Heart left ventricle (tissue), 16 donors: ENCODE measurements at regions not wholly inside any gene's neighbourhood (a gene's known extent, or its start where the extent isn't known, plus 50 kb on each side); places are given as distances from the start of the nearest gene placed in this dataset.

ENCODE experiments used
- ATAC-seq, 4 donors: fragments of 200-7000 bp; cut with Tn5 transposase; one replicate each; pipeline ENCODE4 v1.9.1; 2020 to 2022; ENCODE audit warnings: moderate library complexity in 4 of 4, mild to moderate bottlenecking in 3 of 4, moderate number of reproducible peaks in 1 of 4
- DNase-seq, 5 donors: peaks; one replicate each; pipeline ENCODE4 v3.0.0-alpha.2; 2020
- H3K27ac ChIP-seq, 12 donors: fragments of 200-600 bp; sonication (generic) in 4 of 12; one replicate each; pipeline versions ENCODE4 v1.5.0 to v1.8.0; 2016 to 2022; ENCODE audit warnings: mild to moderate bottlenecking in 2 of 12
- H3K27me3 ChIP-seq, 9 donors: fragments of 200-600 bp; sonication (generic) in 2 of 9; one replicate each; pipeline versions ENCODE4 v1.5.1 to v1.8.0; 2016 to 2022; ENCODE audit warnings: mild to moderate bottlenecking in 3 of 9
- H3K36me3 ChIP-seq, 9 donors: fragments of 200-600 bp; sonication (generic) in 2 of 9; one replicate each; pipeline versions ENCODE4 v1.5.0 to v1.8.0; 2018 to 2022; ENCODE audit warnings: mild to moderate bottlenecking in 2 of 9
- H3K4me1 ChIP-seq, 12 donors: fragments of 200-600 bp; sonication (generic) in 4 of 12; one replicate each; pipeline versions ENCODE4 v1.5.0 to v1.8.0; 2016 to 2022; ENCODE audit warnings: mild to moderate bottlenecking in 3 of 12
- H3K4me3 ChIP-seq, 12 donors: fragments of 200-600 bp; sonication (generic) in 4 of 12; one replicate each; pipeline versions ENCODE4 v1.5.0 to v1.8.0; 2017 to 2022; ENCODE audit warnings: mild to moderate bottlenecking in 9 of 12, moderate library complexity in 4 of 12
- H3K9me3 ChIP-seq, 12 donors: fragments of 200-600 bp; sonication (generic) in 4 of 12; one replicate each; pipeline versions ENCODE4 v1.5.0 to v1.8.0; 2016 to 2022; ENCODE audit warnings: mild to moderate bottlenecking in 1 of 12
- POLR2A ChIP-seq, 2 donors: fragments of 450-650 bp; IDR thresholded peaks; one replicate each; pipeline ENCODE4 v1.6.1; 2017; ENCODE audit warnings: antibody characterized with exemption in 2 of 2, mild to moderate bottlenecking in 2 of 2, moderate library complexity in 2 of 2
- WGBS, 4 donors: extraction: QIAGEN DNeasy Blood & Tissue Kit in 2 of 4; methylation state at CpG; one replicate each; pipeline versions ENCODE4 v1.1.5 to v1.1.7; 2013 to 2018; 5-methylcytosine and 5-hydroxymethylcytosine counted together
- intact Hi-C, 10 donors: fragments of 100-400 bp; cut with DNase I; formaldehyde crosslinking; loops; one replicate each; pipeline versions ENCODE4 v1.11.1 to v1.14.2; 2022
- TF ChIP-seq, protein P1 (sequence below), 12 donors: fragments of 200-600 bp; sonication (generic) in 4 of 12; IDR thresholded peaks; one replicate each; pipeline versions ENCODE4 v1.5.0 to v1.8.0; 2018 to 2022; ENCODE audit warnings: antibody characterized with exemption in 12 of 12, mild to moderate bottlenecking in 5 of 12
- donor health status: ischemic (EF 13 %, LVEDD 7.1; RV severe dilation, severe dysfunction).
- donor health status: healthy with polysubstance abuse.
- donor health status: DM: no; HTN: yes; CAD: no.
- donor health status: DM: no; HTN: no; CAD: no.
- donor health status: ischemic (EF 25% LVEDD 6.9; RV normal size, moderate dysfunction).
- donor health status: ischemic (EF 25% LVEDD 5.7; RV mildly dilated, moderate dysfunction).
- donor health status: healthy.
- donor health status: DM: yes; HTN: yes; CAD: no.
- donor health status: ischemic (EF 35%, LVEDD 5.7; RV mildly dilated, moderate dysfunction).
- donor health status: nonischemic (EF 11% LVEDD 7.7; RV severe dilation, severe dysfunction).
- donor health status: DM: yes; HTN: yes; CAD: no.
- donor health status: PGD.
- donor health status: ischemic (EF 29% LVEDD 5.4; RV normal size, mild dysfunction).
- donor health status: nonischemic (EF 23%, LVEDD 6.1; RV moderate dilation, normal function).

DNA sequence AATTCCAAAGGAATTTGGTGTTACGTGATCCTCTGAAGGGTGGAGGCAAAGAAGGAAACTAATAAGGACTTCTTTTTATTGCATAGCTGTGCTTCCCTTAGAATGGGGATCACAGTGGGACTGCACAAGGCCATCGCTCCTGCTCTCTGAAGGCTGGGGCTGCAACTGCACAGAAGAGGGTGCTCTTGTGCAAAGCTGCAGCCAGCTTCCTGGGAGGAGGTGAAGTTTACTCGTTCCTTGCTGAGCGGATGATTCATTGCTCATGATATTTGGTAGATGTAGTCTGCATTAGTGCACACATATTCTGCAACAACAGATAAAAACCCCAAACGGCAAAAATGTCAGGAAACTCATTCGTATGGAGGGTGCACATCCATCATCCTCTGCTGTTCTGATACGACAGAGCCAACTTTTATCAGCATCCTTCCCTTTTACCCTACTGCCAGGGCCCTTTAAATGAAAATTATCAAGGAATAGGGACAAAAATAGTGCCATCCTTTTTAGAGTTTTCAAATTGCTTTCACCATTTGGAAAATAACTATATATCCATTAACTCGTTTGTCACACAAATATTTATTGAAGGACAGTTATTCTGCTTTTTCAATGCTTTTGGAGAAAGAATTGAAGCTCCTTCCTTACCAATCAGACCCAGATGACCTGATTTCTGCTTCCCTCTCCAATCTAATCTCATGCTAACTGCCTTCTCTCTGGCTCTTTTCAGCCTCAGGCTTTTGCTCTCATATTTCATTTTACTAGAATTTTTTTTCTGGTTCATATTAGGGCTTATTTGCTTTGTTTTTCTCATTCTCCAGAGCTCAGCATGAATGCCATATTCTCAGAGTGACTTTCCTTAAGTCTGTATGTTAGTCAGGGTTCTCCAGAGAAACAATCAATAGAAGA lies 263.6 kb downstream of the DUSP10 start:
- DNase-seq (peak; percentile 21 to 61 (median 52)), ATAC-seq (peak in 3 of 4 donors; percentile 72 to 93 (median 88))
- intact Hi-C loops = loop anchor here in 7 of 10 donors (1.0 to 10.0 kb wide), 8 partner anchors 264 to 977 kb away; partner anchors contain the start of gene DUSP10 (in 1 of the 7)
- Histone ChIP-seq H3K4me1 (no peaks in the 10 kb centered on the region), H3K9me3 (no peaks in the 10 kb centered on the region), H3K27me3 (peaks cover 0 to 13% (median 0%) of the 10 kb centered on the region in 9 donors), H3K4me3 (no peak overlapping the region), H3K36me3 (no peaks in the 10 kb centered on the region), H3K27ac (no peak overlapping the region)
- TF ChIP-seq POLR2A (IDR thresholded peaks at IDR 0.05) = no peak
- TF ChIP-seq, protein P1, sequence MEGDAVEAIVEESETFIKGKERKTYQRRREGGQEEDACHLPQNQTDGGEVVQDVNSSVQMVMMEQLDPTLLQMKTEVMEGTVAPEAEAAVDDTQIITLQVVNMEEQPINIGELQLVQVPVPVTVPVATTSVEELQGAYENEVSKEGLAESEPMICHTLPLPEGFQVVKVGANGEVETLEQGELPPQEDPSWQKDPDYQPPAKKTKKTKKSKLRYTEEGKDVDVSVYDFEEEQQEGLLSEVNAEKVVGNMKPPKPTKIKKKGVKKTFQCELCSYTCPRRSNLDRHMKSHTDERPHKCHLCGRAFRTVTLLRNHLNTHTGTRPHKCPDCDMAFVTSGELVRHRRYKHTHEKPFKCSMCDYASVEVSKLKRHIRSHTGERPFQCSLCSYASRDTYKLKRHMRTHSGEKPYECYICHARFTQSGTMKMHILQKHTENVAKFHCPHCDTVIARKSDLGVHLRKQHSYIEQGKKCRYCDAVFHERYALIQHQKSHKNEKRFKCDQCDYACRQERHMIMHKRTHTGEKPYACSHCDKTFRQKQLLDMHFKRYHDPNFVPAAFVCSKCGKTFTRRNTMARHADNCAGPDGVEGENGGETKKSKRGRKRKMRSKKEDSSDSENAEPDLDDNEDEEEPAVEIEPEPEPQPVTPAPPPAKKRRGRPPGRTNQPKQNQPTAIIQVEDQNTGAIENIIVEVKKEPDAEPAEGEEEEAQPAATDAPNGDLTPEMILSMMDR (IDR thresholded peaks at IDR 0.05) = peak in 11 of 12 donors; percentile 43 to 69 (median 55)
- WGBS, 4 donors = 23 to 30% (median 25%) methylated on average over 8 of the region's 8 CpGs

GRCh38 chr1:221487781-221488524 lies 253.9 kb downstream of the DUSP10 start:
- Histone ChIP-seq H3K4me3 (no peak overlapping the region), H3K9me3 (no peaks in the 10 kb centered on the region), H3K4me1 (no peaks in the 10 kb centered on the region), H3K36me3 (no peaks in the 10 kb centered on the region), H3K27ac (no peak overlapping the region), H3K27me3 (no peaks in the 10 kb centered on the region)
- ATAC-seq (no peak), DNase-seq (no peak)
- intact Hi-C loops = loop anchor here in 3 of 10 donors (10.0 kb wide), 2 partner anchors 677 to 967 kb away; no protein-coding TSS in a partner anchor
- TF ChIP-seq POLR2A (IDR thresholded peaks at IDR 0.05) = no peak
- TF ChIP-seq, protein P1 (IDR thresholded peaks at IDR 0.05) = no peak
- 77 to 85% (median 78%) methylated on average over 8 of the region's 8 CpGs for WGBS, 4 donors

- ATAC-seq (no peak), DNase-seq (no peak)
- Histone ChIP-seq H3K4me3 (no peak overlapping the region), H3K9me3 (no peaks in the 10 kb centered on the region), H3K36me3 (no peaks in the 10 kb centered on the region), H3K4me1 (no peaks in the 10 kb centered on the region), H3K27ac (no peak overlapping the region), H3K27me3 (no peaks in the 10 kb centered on the region)
- 74 to 90% (median 85%) methylated on average over 1 of the region's 1 CpG for WGBS, 4 donors
- intact Hi-C loops = loop anchor here in 3 of 10 donors (10.0 kb wide), 2 partner anchors 676 to 966 kb away; no protein-coding TSS in a partner anchor
- TF ChIP-seq POLR2A (IDR thresholded peaks at IDR 0.05) = no peak
These were observed 253.3 kb downstream of the DUSP10 start for GRCh38 chr1:221488550-221488949.

DNA sequence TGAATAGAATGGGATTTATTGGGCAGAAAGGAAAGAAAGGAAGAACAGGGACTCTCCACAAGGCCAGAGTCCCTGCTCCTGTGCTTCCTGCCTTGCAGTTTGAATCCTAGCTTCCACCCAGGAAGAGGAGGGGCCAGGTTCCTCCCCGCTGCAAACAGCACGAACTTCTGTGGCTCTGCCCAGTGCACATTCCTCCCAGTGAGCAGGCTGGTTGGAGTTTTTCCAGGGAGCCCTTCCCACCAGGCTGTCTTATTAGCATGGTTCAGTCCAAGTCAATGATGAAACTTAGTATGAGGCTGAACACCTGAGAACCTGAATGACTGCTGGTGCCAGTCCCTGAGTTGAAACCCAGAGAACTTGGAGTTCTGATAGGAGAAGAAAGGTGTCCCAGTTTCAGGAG lies 247.2 kb downstream of the DUSP10 start:
- Histone ChIP-seq H3K36me3 (no peaks in the 10 kb centered on the region), H3K4me1 (peaks cover 0 to 4% (median 0%) of the 10 kb centered on the region in 12 donors), H3K9me3 (peaks cover 0 to 3% (median 0%) of the 10 kb centered on the region in 12 donors), H3K27ac (no peak overlapping the region), H3K27me3 (peaks cover 0 to 5% (median 0%) of the 10 kb centered on the region in 9 donors), H3K4me3 (no peak overlapping the region)
- ATAC-seq (no peak), DNase-seq (peak in 2 of 5 donors; percentile 32 to 35)
- 14 to 34% (median 25%) methylated on average over 2 of the region's 2 CpGs for WGBS, 4 donors
- intact Hi-C loops = no loop called here
- TF ChIP-seq, protein P1 (IDR thresholded peaks at IDR 0.05) = no peak
- no peak for TF ChIP-seq POLR2A (IDR thresholded peaks at IDR 0.05)
